ENCODE measurements at regions not wholly inside any gene's neighbourhood (a gene's known extent, or its start where the extent isn't known, plus 50 kb on each side); places are given as distances from the start of the nearest gene placed in this dataset.
A peak's percentile ranks its signal among the peaks of the same experiment; 100 is the strongest.

DNA sequence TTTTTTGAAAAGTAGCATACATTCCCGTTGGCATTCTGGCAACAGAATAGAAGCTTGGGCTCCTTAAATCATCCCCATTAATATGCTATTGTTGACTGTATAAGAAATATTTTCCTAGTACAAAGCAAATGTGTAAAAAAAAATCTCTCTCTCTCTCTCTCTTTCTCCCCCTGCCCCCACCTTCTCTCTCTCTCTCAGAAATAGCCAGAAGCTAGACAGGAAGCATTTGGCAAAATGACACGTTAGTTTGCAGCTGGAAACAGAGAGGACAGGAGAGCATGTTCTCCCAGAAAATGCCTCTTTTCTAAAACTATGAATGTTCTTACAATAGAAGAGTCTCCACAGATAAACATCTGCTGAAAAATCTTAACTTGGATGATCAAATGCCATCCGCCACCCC is 59.6 kb upstream of the AKR1E2 start:
- DNase-seq (ENCODE audit: low read depth): peak; percentile 36
- H3K4me3 ChIP-seq (ENCODE audit: low read depth, low read length): no peak overlapping the region
- no peak for TF ChIP-seq CTCF (IDR thresholded peaks at IDR 0.05; ENCODE audit: insufficient read depth, low read length)

DNA sequence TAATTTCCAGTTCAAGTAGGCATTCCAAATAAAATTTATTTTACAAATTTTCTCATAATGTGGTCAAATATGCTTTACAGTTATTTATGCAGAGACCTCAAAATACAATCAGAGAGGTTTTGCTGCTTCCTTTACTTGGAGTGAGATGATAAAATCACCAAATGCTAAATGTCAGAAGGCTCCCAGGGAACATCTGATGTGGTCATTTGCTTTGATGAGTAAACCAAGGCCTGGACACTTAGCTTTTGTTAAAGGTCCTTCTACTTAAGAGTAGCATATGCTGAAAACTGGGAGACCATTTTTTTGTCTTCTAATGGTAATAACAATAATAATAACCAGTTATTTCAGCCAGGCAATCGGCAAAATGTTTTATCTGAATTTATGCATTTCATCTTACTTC is 60.6 kb upstream of the AKR1E2 start:
- no peak for DNase-seq (ENCODE audit: low read depth)
- TF ChIP-seq CTCF (IDR thresholded peaks at IDR 0.05; ENCODE audit: insufficient read depth, low read length): no peak
- no peak overlapping the region for H3K4me3 ChIP-seq (ENCODE audit: low read depth, low read length)

DNA sequence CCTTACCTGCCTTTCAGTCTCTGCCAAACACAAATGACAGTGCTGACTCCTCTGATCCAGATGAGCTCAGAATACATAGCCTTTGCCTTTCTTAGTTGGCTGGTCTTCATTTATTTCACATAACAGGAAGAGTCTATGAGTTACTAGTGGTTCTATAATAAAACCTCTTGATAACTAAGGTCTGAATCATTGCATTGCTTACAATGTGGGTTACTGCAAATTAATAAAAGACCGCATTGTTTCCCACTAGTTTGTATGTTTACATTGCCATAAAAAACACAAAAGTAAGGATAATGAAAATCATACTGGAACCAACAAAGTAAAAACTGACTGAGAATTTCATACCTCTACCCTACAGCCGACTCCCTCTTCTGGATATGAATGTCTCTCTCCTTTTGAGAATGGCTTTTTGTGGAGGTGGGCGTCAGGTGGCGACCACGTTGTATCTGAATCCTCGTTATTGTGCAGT is 62.0 kb upstream of the AKR1E2 start:
- TF ChIP-seq CTCF (IDR thresholded peaks at IDR 0.05; ENCODE audit: insufficient read depth, low read length): no peak
- DNase-seq (ENCODE audit: low read depth): peak; percentile 73
- peak overlapping the region; percentile 19 for H3K4me3 ChIP-seq (ENCODE audit: low read depth, low read length)

DNA sequence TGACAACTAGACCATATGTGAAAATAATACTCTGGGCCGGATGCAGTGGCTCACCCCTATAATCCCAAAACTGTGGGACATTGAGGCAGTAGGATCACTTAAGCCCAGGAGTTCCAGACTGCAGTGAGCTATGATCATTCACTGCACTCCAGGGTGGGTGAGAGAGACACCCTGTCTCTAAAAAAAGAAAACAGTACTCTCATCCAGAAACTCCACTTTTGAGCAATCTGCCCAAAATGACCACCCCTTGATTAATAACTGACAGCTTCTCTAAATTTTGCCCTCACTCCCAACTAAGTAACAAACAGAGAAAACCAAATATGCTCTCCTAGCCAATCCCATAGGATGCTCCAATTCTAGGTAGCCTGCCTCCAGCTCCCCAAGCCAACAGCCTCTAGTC is 62.5 kb upstream of the AKR1E2 start:
- H3K4me3 ChIP-seq (ENCODE audit: low read depth, low read length): peak overlapping the region; percentile 19
- no peak for TF ChIP-seq CTCF (IDR thresholded peaks at IDR 0.05; ENCODE audit: insufficient read depth, low read length)
- no peak for DNase-seq (ENCODE audit: low read depth)

DNA sequence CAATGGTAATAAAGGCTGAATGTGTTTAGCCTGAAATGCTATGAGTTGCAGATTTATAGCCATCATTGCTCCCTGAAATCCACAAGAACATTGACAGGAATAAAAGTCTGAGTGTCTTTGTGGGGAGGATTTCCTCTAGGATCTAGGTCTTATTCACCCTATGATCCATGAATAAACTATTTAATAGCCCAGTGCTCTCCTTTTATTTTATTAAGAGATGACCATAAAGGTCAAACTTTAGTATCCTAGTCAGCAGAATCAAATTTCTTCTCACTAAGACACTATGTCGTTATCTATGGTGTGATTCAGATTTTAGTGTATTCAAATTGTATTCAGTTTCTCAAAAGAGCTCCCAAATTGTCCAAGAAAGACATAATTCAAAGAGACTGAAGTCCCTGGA is 67.8 kb upstream of the AKR1E2 start:
- H3K4me3 ChIP-seq (ENCODE audit: low read depth, low read length): no peak overlapping the region
- no peak for TF ChIP-seq CTCF (IDR thresholded peaks at IDR 0.05; ENCODE audit: insufficient read depth, low read length)
- no peak for DNase-seq (ENCODE audit: low read depth)

- H3K4me3 ChIP-seq (ENCODE audit: low read depth, low read length): no peak overlapping the region
- TF ChIP-seq CTCF (IDR thresholded peaks at IDR 0.05; ENCODE audit: insufficient read depth, low read length): no peak
- no peak for DNase-seq (ENCODE audit: low read depth)
Measured at GRCh38 chr10:4755286-4755989, 70.6 kb upstream of the AKR1E2 start.

DNA sequence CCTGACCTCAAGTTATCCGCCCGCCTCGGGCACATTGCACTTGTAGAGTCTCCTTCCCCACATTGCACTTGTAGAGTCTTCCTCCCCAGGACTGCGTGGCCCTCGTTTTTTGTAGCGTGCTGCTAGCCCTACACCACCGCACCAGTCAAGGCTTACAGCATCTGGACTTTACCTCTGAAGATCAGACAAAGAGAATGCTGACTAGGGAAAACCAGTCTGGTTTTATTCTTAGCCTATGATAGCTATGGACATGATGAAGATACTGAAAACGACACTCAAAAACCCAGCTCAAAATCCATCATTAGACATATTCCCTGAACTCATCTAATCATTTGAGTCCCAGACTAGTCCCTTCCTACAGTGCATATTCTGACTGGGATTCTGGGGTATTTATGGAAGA is 71.9 kb upstream of the AKR1E2 start:
- TF ChIP-seq CTCF (IDR thresholded peaks at IDR 0.05; ENCODE audit: insufficient read depth, low read length): no peak
- no peak for DNase-seq (ENCODE audit: low read depth)
- H3K4me3 ChIP-seq (ENCODE audit: low read depth, low read length): no peak overlapping the region

Data from fibroblast of the aortic adventitia (primary cell).